ENCODE measurements at regions not wholly inside any gene's neighbourhood (a gene's known extent, or its start where the extent isn't known, plus 50 kb on each side); places are given as distances from the start of the nearest gene placed in this dataset.
"Not testable (repeated sequence)": the region's sequence is repeated elsewhere in the genome, so short reads cannot be mapped to it uniquely, and the experiment has no call there.

DNA sequence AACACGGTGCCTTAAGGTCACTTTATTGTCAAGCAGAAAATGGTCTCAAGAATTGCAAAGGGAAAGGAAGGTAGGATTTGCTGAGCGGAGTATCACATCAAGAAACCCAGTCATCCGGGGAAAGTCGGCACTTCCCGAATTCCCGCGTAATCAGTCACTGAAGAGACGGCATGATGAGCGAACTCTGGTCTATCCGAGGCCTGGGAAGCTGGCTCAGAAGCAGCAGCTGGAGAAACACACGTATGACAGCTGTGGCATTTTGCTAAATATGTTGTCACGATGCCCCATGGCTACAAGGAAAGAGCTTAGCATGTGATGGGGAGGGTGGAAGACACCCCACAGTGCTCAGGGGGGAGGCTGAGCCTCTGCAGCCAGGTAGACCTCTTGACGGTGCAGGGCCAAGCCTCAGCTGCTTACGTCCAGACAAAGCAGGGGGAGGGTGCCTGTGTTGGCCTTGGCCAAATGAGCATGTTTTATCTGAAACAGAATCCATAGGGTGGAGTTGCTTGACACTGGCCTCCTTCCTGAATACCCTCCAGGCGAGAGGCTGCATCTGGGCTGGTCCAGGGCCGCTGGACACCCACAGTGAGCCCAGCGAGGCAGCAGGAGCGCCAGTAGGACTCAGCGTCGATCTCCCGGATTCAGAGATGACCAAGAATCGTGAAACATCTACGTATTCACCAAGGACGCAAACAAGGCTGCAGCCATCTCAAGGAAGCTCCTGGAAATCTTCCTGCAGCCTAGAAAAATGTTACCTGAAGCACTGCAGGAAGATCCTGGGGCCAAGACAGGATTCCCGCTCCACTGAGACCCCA is 118.8 kb upstream of the AFDN start:
- no peak for DNase-seq (ENCODE audit: extremely low read depth, low read depth)

- no peak for DNase-seq (ENCODE audit: extremely low read depth, low read depth)
Observed at GRCh38 chr6:167708501-167709094, 118.1 kb upstream of the AFDN start.

- no peak for DNase-seq (ENCODE audit: extremely low read depth, low read depth)
Observed at GRCh38 chr6:167709196-167709595, 117.5 kb upstream of the AFDN start.

GRCh38 chr6:167709776-167710336 is 116.9 kb upstream of the AFDN start:
- not testable (repeated sequence) for DNase-seq (ENCODE audit: extremely low read depth, low read depth)

DNA sequence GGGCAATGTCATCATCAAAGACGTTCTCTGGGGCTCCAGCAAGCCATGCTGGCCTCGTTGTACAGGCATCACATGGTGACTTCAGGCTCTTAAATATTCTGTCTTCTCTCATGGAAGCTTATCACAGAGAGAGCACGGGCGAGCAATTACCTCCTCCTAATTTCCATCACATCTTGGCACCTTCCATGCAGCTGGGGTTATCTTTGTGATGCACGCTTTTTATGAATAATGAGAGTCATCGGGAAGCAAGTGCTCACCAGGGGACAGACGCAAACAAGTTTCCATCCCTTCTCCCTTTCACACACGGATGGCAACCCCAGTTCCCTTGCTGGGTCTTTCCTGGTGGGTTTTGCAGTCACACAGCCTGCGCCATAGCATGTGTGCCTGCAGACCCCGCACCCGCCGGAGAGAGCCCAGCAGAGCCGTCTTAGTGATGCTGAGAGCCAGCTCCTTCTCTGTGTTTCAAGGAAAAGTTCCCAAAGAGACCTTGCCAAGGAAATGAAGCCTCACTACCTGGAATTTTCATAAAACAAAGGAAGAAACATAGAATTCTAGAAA is 116.3 kb upstream of the AFDN start:
- no peak for DNase-seq (ENCODE audit: extremely low read depth, low read depth)

- no peak for DNase-seq (ENCODE audit: extremely low read depth, low read depth)
Observed at GRCh38 chr6:167711211-167711610, 115.5 kb upstream of the AFDN start.

GRCh38 chr6:167711768-167712730 is 114.7 kb upstream of the AFDN start:
- no peak for DNase-seq (ENCODE audit: extremely low read depth, low read depth)

GRCh38 chr6:167712731-167713475 is 113.8 kb upstream of the AFDN start:
- no peak for DNase-seq (ENCODE audit: extremely low read depth, low read depth)

GRCh38 chr6:167714152-167714551 is 112.6 kb upstream of the AFDN start:
- no peak for DNase-seq (ENCODE audit: extremely low read depth, low read depth)

DNA sequence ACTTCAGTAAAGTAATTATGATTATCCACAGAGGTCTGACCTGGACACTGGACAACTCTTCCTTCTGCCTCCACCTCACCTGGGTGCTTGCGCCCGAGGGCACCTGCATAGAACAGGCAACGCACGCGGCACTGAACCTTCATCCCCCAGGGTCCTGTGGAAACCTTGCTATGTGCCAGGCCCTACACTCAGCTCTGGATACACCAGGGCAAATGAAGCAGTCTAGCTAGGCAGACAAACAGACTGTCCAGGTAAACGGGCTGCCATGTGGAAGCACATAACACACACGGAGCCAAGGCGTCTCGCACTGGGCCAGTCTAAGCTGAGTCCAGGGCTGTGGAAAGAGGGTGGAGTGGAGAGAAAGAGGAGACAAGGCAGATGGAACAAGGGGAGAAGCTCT is 109.3 kb upstream of the AFDN start:
- no peak for DNase-seq (ENCODE audit: extremely low read depth, low read depth)

DNA sequence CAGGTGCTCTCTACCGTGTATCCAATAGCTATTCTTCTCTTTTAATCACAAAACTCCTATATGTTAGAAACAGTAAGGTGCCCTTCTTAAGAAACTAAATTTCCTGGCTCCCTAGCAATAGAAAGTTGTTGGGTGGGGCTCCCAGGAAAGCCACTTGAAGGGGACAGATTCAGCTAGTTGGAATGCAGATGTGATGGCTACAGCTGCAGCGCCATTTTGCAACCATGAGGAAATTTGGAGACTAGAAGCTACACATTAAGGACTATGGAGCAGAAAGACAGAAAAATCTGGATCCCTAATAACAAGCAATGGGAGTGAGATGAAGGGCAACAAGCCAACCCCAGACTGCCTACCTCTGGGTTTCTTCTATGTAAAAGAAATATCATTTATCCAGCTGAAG is 108.8 kb upstream of the AFDN start:
- no peak for DNase-seq (ENCODE audit: extremely low read depth, low read depth)

DNA sequence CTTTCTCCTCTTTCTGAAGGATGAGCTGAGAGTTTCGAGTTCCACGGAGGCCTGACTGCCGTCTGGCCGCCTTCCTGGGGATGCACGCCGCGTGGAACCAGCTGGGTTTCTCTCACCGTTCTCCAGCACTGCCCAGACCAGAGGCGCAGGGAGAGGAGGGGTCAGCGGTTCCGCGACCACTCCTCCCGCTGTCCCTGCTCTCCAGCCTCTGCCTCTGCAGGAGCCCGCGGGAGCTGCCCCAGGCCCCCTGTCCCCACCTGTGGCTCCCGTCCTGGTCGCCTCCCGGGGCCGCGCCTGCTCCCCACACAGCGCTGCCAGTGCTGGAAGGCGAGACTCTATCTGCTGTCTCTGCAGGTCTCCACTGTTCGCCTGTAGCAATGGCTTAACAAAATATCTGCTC is 106.8 kb upstream of the AFDN start:
- no peak for DNase-seq (ENCODE audit: extremely low read depth, low read depth)

GRCh38 chr6:167720456-167721285 is 106.0 kb upstream of the AFDN start:
- DNase-seq (ENCODE audit: extremely low read depth, low read depth): no peak

- DNase-seq (ENCODE audit: extremely low read depth, low read depth): no peak
Observed at GRCh38 chr6:167721291-167721690, 105.4 kb upstream of the AFDN start.

DNA sequence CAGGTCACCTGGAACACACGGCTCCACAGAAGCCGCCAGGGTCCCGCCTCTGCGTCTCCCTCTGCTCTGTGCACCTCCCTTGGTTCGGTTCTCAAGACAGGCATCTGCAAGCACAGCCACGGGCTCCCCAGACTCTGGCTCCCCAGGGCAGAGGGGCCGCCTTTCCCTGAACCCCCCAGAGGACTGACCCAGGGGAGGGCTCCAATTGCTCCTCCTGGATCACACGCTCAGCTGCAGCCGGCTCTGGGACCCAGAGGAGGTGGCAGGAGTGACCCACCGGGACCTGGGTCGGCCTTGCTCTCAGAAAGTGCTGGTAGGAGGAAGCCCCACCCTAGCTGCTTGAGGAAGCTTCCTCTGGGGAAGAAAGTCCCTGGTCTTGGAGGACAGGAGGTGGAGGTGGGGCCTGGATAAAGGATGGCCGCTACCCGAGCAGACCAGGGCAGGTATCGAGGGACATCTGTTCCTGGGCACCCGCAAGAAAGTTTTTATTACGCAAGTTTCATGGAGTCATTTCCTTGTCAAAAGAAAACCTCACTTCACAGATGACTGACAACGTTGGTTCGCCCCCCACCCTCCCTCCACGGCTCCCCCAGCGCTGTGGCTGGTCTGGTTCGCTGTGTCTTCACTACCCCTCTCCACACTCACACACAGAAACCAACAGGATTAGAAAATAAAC is 103.9 kb upstream of the AFDN start:
- DNase-seq (ENCODE audit: extremely low read depth, low read depth): no peak

DNA sequence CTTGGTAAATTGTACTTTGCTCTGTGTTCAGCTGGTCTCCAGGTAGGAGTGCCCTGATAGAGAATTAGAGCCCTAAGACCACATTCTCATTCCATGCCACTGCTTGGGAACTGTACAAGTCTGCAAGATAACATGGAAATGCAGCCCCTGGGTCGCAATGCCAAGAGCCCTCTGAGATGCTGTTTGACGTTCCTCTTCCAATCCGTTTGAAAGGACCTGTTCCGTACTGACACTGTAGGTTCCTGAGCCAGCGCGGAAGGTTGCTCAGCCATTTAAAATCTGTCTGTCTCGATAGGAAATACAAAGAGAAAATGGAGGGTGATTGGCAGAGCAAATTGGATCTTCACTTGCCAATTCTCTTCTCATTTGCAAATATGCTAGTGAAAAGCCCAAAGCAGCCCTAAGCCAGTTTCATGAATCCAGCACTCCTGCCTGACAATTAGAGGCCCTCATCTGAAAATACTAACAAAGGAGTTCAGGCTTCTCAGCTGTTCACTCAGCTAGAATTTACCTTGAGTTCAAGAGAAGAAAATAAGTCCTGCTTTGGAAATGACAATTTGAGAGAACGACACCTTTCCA is 100.6 kb upstream of the AFDN start:
- no peak for DNase-seq (ENCODE audit: extremely low read depth, low read depth)

- no peak for DNase-seq (ENCODE audit: extremely low read depth, low read depth)
Observed at GRCh38 chr6:167730441-167730840, 96.3 kb upstream of the AFDN start.

DNA sequence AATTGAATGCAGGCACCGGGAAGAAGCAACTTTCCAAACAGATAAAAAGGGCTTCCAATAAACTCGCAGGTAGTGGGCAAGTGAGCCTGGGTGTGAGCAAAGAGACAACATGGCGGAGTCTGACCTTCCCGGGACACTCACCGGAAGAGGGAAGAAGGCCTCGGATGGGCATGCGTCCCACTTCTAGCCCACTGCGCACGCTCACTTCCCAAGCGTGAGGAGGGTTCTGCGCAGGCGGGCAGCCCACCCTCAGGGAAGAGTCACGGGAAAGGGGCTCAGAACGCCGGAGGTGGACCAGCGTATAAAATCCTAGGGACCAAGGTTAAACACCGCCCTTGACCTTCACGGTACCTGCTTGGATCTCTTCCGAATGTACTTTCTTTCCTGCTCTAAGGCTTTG is 95.5 kb upstream of the AFDN start:
- no peak for DNase-seq (ENCODE audit: extremely low read depth, low read depth)

Data from NCI-H460 (cell line).